CD4-positive, alpha-beta T cell (primary cell): ENCODE measurements at regions not wholly inside any gene's neighbourhood (a gene's known extent, or its start where the extent isn't known, plus 50 kb on each side); places are given as distances from the start of the nearest gene placed in this dataset.

Experiments used
- ATAC-seq: fragments of 200-7000 bp; cut with Tn5 transposase; one replicate; pipeline ENCODE4 v1.10.0; 2022; ENCODE audit warnings: mild to moderate bottlenecking; ENCODE audit not compliant: poor library complexity
- CTCF ChIA-PET: fragments of 350-600 bp; sonication (Branson Sonifier 250); formaldehyde crosslinking; loops from one replicate; lab custom pipeline; 2021; ENCODE audit warnings: antibody characterized with exemption, inconsistent platforms; lab: Charles Lee
- POLR2A ChIA-PET: fragments of 350-600 bp; sonication (Branson Sonifier 250); formaldehyde crosslinking; loops from one replicate; lab custom pipeline; 2021; ENCODE audit warnings: antibody characterized with exemption, inconsistent platforms; lab: Charles Lee
- DNase-seq, 14 experiments: peaks; one replicate each; pipeline ENCODE4 v3.0.0-alpha.2; 2013 to 2020; ENCODE audit warnings: mixed read lengths in 2 of 14
- H3K27ac ChIP-seq, 2 donors: one replicate each; pipeline versions ENCODE4 v1.5.1 to v1.7.0; 2013; ENCODE audit warnings: low read length in 2 of 2, low read depth in 1 of 2, mild to moderate bottlenecking in 1 of 2
- H3K27me3 ChIP-seq, 2 experiments: 1 replicate in 1 of 2; 2 replicates in 1 of 2; pipeline versions ENCODE4 v1.6.1 to v1.7.0; 2013; ENCODE audit warnings: low read length in 2 of 2, control low read depth in 1 of 2, mild to moderate bottlenecking in 1 of 2, moderate library complexity in 1 of 2; ENCODE audit not compliant: insufficient read depth in 2 of 2, control insufficient read depth in 1 of 2
- H3K36me3 ChIP-seq: one replicate; pipeline ENCODE4 v1.6.1; 2013; ENCODE audit warnings: low read length, control low read depth; ENCODE audit not compliant: insufficient read depth
- H3K4me1 ChIP-seq: one replicate; pipeline ENCODE4 v1.6.1; 2013; ENCODE audit warnings: low read length, control low read depth; ENCODE audit not compliant: insufficient read depth
- H3K4me3 ChIP-seq: one replicate; pipeline ENCODE4 v1.5.1; 2013; ENCODE audit warnings: mild to moderate bottlenecking, low read length, moderate library complexity
- H3K9me3 ChIP-seq, 2 experiments: 1 replicate in 1 of 2; 2 replicates in 1 of 2; pipeline versions ENCODE4 v1.6.1 to v1.7.0; 2013; ENCODE audit warnings: low read length in 2 of 2, mild to moderate bottlenecking in 2 of 2, control low read depth in 1 of 2, moderate library complexity in 1 of 2; ENCODE audit not compliant: control insufficient read depth in 1 of 2, insufficient read depth in 1 of 2
- H3K27ac Mint-ChIP-seq: one replicate; pipeline ENCODE4 v1.8.0; 2020; ENCODE audit warnings: mixed read lengths
- H3K27me3 Mint-ChIP-seq: one replicate; pipeline ENCODE4 v1.8.0; 2021; ENCODE audit warnings: mixed read lengths
- H3K36me3 Mint-ChIP-seq: one replicate; pipeline ENCODE4 v1.8.0; 2021; ENCODE audit warnings: low read depth, mixed read lengths
- H3K4me1 Mint-ChIP-seq: one replicate; pipeline ENCODE4 v1.8.0; 2021; ENCODE audit warnings: low read depth, mixed read lengths
- H3K4me3 Mint-ChIP-seq: one replicate; pipeline ENCODE4 v1.8.0; 2020; ENCODE audit warnings: mild to moderate bottlenecking, mixed read lengths
- H3K9me3 Mint-ChIP-seq: one replicate; pipeline ENCODE4 v1.8.0; 2020; ENCODE audit warnings: mixed read lengths
- CTCF ChIP-seq: fragments of 200-600 bp; IDR thresholded peaks from one replicate; pipeline ENCODE4 v1.8.0; 2022; ENCODE audit warnings: antibody characterized with exemption, mild to moderate bottlenecking
- intact Hi-C, 2 experiments: fragments of 100-400 bp; cut with DNase I in 1 of 2; cut with micrococcal nuclease in 1 of 2; formaldehyde crosslinking; loops; one replicate each; pipeline versions ENCODE4 v1.15.1 to v1.9.0; 2023 to 2025; cut with DNase I, micrococcal nuclease

GRCh38 chr22:48594757-48595510 is 1232.7 kb downstream of the BRD1 start:
- Mint-ChIP-seq H3K9me3 (peaks cover 1% of the 10 kb centered on the region), H3K4me3 (no peak overlapping the region), H3K27ac (no peak overlapping the region), H3K36me3 (no peaks in the 10 kb centered on the region), H3K4me1 (no peaks in the 10 kb centered on the region), H3K27me3 (no peaks in the 10 kb centered on the region)
- Histone ChIP-seq H3K9me3 (peaks cover 0 to 40% of the 10 kb centered on the region in 2 experiments), H3K27ac (no peak overlapping the region), H3K27me3 (no peaks in the 10 kb centered on the region), H3K4me3 (no peak overlapping the region), H3K36me3 (no peaks in the 10 kb centered on the region), H3K4me1 (no peaks in the 10 kb centered on the region)
- POLR2A ChIA-PET = no interaction called here
- DNase-seq (no peak), ATAC-seq (no peak)
- no peak for TF ChIP-seq CTCF
- intact Hi-C loops = no loop called here
- CTCF ChIA-PET = no interaction called here

- ChIA-PET CTCF (no interaction called here), POLR2A (no interaction called here)
- Mint-ChIP-seq H3K27ac (no peak overlapping the region), H3K4me1 (no peaks in the 10 kb centered on the region), H3K36me3 (no peaks in the 10 kb centered on the region), H3K9me3 (no peaks in the 10 kb centered on the region), H3K27me3 (no peaks in the 10 kb centered on the region), H3K4me3 (no peak overlapping the region)
- Histone ChIP-seq H3K4me3 (no peak overlapping the region), H3K4me1 (no peaks in the 10 kb centered on the region), H3K27ac (no peak overlapping the region), H3K9me3 (peaks cover 0 to 32% of the 10 kb centered on the region in 2 experiments), H3K27me3 (no peaks in the 10 kb centered on the region), H3K36me3 (no peaks in the 10 kb centered on the region)
- no peak for TF ChIP-seq CTCF
- DNase-seq = no peak
- intact Hi-C loops = no loop called here
- ATAC-seq = no peak
Measured at GRCh38 chr22:48594016-48594756, 1233.5 kb downstream of the BRD1 start.

GRCh38 chr22:48593551-48593950 is 1234.1 kb downstream of the BRD1 start:
- no peak overlapping the region for H3K4me3 Mint-ChIP-seq
- Histone ChIP-seq H3K9me3 (peaks cover 0 to 26% of the 10 kb centered on the region in 2 experiments), H3K4me3 (no peak overlapping the region), H3K27me3 (peaks cover 0 to under 1% of the 10 kb centered on the region in 2 experiments), H3K27ac (no peak overlapping the region), H3K36me3 (no peaks in the 10 kb centered on the region), H3K4me1 (no peaks in the 10 kb centered on the region)
- no peaks in the 10 kb centered on the region for H3K27me3 Mint-ChIP-seq
- no peaks in the 10 kb centered on the region for H3K9me3 Mint-ChIP-seq
- TF ChIP-seq CTCF = no peak
- no peaks in the 10 kb centered on the region for H3K36me3 Mint-ChIP-seq
- POLR2A ChIA-PET = no interaction called here
- ATAC-seq (no peak), DNase-seq (no peak)
- intact Hi-C loops = no loop called here
- CTCF ChIA-PET = no interaction called here
- no peak overlapping the region for H3K27ac Mint-ChIP-seq
- no peaks in the 10 kb centered on the region for H3K4me1 Mint-ChIP-seq
